GM21576 (cell line): ENCODE measurements at regions not wholly inside any gene's neighbourhood (a gene's known extent, or its start where the extent isn't known, plus 50 kb on each side); places are given as distances from the start of the nearest gene placed in this dataset.

Experiments used
- ATAC-seq: cut with Tn5 transposase; IDR thresholded peaks from one replicate; pipeline ENCODE4 v1.9.1; 2021; ENCODE audit warnings: mild to moderate bottlenecking, moderate library complexity; ENCODE audit not compliant: unreplicated experiment

- no peak for ATAC-seq
These were observed 134.1 kb upstream of the CEP162 start for GRCh38 chr6:84361372-84362192.

GRCh38 chr6:84360039-84360438, 132.6 kb upstream of the CEP162 start:
- ATAC-seq, result no peak

GRCh38 chr6:84358581-84358980, 131.1 kb upstream of the CEP162 start:
- ATAC-seq, result no peak

GRCh38 chr6:84357631-84358030, 130.2 kb upstream of the CEP162 start:
- no peak for ATAC-seq

GRCh38 chr6:84356907-84357306, 129.5 kb upstream of the CEP162 start:
- no peak for ATAC-seq

- ATAC-seq, result no peak
These were observed 126.3 kb upstream of the CEP162 start for GRCh38 chr6:84353459-84354423.

- no peak for ATAC-seq
These were observed 123.0 kb upstream of the CEP162 start for GRCh38 chr6:84350397-84350796.

GRCh38 chr6:84349542-84349941, 122.1 kb upstream of the CEP162 start:
- ATAC-seq, result no peak

GRCh38 chr6:84348801-84349200, 121.4 kb upstream of the CEP162 start:
- ATAC-seq, result no peak

- ATAC-seq, result no peak
These were observed 118.9 kb upstream of the CEP162 start for GRCh38 chr6:84346372-84346771.

GRCh38 chr6:84344005-84344404, 116.6 kb upstream of the CEP162 start:
- no peak for ATAC-seq

- no peak for ATAC-seq
These were observed 113.0 kb upstream of the CEP162 start for GRCh38 chr6:84340422-84340821.

- ATAC-seq, result no peak
These were observed 106.4 kb upstream of the CEP162 start for GRCh38 chr6:84333842-84334241.

GRCh38 chr6:84332139-84333034, 104.9 kb upstream of the CEP162 start:
- peak; percentile 98 for ATAC-seq

GRCh38 chr6:84330325-84330724, 102.9 kb upstream of the CEP162 start:
- ATAC-seq, result no peak

GRCh38 chr6:84329516-84329915, 102.1 kb upstream of the CEP162 start:
- no peak for ATAC-seq

GRCh38 chr6:84329077-84329476, 101.6 kb upstream of the CEP162 start:
- ATAC-seq, result no peak

- ATAC-seq, result no peak
These were observed 90.0 kb upstream of the CEP162 start for GRCh38 chr6:84317463-84317862.

GRCh38 chr6:84314377-84314898, 87.0 kb upstream of the CEP162 start:
- ATAC-seq, result no peak

- ATAC-seq, result no peak
These were observed 81.9 kb upstream of the CEP162 start for GRCh38 chr6:84309336-84309735.

- ATAC-seq, result no peak
These were observed 77.4 kb upstream of the CEP162 start for GRCh38 chr6:84304881-84305280.
